HG03432 (cell line): ENCODE measurements at regions not wholly inside any gene's neighbourhood (a gene's known extent, or its start where the extent isn't known, plus 50 kb on each side); places are given as distances from the start of the nearest gene placed in this dataset.

Experiments used
- ATAC-seq: cut with Tn5 transposase; IDR thresholded peaks from one replicate; pipeline ENCODE4 v1.9.1; 2021; ENCODE audit warnings: mild to moderate bottlenecking, moderate library complexity; ENCODE audit not compliant: unreplicated experiment

GRCh38 chr5:124590686-124591085, 155.8 kb downstream of the ZNF608 start:
- ATAC-seq: no peak

GRCh38 chr5:124587280-124587679, 159.2 kb downstream of the ZNF608 start:
- no peak for ATAC-seq

DNA sequence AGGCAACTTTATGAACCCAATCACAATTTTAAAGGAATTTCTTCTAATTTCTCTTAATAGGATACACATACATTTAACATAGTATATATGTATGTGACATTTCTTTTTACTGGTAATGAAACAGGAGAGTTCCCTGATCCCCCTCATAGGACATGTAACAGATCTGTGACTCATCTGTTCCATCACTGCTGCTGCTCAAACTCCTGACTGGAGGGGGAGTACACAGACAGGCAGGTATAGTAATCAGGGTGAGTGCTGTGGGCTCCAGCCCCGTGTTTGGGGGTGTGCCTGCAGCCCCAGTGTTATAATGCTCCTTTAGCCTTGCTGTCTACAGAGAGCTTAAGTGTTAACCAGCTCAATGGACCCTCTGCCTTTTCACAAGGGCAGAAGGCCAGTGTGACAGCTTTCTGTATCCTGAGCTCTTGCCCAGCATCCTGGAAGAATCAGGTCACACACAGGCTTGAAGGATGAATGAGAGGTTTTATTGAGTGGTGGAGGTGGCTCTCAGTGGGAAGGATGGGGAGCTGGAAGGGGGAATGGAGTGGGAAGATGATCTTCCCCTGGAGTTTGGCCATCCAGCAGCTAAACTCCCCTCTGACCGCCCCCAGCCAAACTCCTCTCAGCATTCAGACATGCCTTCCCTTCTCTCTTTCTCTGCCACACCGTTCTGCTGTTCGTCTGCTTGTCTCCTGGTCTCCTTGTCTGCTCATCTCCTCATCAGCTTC, 161.3 kb downstream of the ZNF608 start:
- peak; percentile 13 for ATAC-seq

GRCh38 chr5:124583469-124584350, 162.7 kb downstream of the ZNF608 start:
- ATAC-seq: peak; percentile 98

DNA sequence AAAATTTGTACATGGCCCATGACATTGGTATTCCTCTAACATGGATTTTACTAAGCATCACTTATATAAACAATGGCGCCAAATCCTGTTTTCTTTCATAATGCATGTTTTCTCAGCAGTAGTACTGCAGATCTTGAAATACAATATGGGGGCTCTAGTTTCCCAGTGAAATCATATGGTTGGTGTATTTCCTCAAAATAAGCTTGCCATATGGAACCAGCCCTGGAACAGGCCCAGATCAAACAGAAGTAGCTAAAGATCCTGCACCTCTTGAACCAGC, 163.9 kb downstream of the ZNF608 start:
- ATAC-seq: no peak

- no peak for ATAC-seq
Observed at GRCh38 chr5:124581738-124582560, 164.5 kb downstream of the ZNF608 start.

- no peak for ATAC-seq
Observed at GRCh38 chr5:124580925-124581737, 165.3 kb downstream of the ZNF608 start.

DNA sequence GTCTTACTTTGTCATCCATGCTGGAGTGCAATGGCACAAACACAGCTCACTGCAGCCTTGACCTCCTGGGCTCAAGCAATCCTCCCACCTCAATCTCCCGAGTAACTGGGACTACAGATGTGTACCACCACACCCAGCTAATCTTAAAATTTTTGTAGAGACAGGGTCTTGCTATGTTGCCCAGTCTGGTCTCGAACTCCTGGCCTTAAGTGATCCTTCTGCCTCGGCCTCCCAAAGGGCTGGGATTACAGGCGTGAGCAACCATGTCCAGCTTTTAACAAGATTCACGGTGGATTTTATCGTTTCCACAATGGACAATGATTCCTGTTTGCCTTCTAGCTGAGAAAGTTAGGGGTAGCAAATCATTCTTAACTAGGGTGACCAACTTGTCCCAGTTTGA, 165.9 kb downstream of the ZNF608 start:
- ATAC-seq: no peak

GRCh38 chr5:124576848-124577409, 169.5 kb downstream of the ZNF608 start:
- peak; percentile 93 for ATAC-seq

DNA sequence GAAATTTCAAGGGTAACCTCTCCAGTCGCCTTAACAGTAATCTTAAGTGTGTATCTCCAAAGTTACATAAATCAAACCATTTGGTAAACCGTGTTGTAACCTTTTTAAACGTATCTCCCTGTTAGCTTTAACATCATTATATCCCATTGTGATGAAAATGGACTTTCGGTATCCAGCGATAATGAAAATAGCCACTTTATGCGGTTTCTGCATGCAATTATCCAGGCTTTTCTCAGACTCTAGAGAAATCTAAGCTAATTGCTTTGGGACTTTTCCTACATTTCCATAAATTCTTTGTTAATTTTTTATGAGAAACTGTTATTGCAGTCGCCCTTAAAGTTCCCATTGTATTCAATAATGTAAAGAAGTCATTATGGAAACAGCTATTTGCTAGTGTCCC, 170.7 kb downstream of the ZNF608 start:
- no peak for ATAC-seq

GRCh38 chr5:124574521-124575436, 171.7 kb downstream of the ZNF608 start:
- no peak for ATAC-seq

GRCh38 chr5:124572971-124573370, 173.5 kb downstream of the ZNF608 start:
- no peak for ATAC-seq

- ATAC-seq: no peak
Observed at GRCh38 chr5:124570285-124571035, 176.0 kb downstream of the ZNF608 start.

DNA sequence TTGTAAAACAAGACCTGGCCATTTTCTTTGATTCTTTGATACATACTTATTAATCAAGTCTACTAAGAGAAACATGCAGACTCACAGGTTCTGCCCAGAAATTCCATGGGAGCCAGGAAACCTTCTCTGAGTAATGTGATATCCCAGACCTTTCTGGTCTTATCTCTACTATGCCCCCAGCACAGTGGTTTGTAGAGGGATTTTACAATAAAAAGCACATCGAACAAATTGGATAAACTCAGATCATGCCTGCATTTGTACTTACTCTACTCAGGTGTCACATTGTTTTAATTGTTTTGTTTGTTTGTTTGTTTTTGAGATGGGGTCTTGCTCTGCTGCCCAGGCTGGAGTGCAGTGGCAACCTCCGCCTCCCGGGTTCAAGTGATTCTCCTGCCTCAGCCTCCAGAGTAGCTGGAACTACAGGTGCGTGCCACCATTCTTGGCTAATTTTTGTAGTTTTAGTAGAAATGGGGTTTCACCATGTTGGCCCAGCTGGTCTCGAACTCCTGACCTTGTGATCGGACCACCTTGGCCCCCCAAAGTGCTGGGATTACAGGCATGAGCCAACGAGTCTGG, 179.5 kb downstream of the ZNF608 start:
- no peak for ATAC-seq

GRCh38 chr5:124561451-124561850, 185.0 kb downstream of the ZNF608 start:
- ATAC-seq: no peak

DNA sequence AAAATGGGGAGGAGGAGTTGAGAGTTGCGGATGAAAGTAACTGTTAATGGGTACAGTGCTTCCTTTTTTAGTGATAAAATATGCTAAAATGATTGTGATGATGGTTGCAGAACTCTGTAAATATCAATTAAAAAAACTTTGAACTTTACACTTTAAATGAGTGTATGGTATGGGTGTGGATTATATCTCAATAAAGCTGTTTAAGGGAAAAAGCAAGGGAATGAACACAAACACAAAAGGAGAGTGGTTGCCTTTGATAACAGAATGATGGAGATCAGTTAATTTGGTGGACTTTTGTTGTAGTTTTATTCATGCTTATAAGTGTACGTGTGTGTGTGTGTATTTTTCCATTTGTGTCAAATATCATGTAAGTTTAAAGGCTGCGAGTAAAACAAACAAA, 186.1 kb downstream of the ZNF608 start:
- ATAC-seq: no peak

DNA sequence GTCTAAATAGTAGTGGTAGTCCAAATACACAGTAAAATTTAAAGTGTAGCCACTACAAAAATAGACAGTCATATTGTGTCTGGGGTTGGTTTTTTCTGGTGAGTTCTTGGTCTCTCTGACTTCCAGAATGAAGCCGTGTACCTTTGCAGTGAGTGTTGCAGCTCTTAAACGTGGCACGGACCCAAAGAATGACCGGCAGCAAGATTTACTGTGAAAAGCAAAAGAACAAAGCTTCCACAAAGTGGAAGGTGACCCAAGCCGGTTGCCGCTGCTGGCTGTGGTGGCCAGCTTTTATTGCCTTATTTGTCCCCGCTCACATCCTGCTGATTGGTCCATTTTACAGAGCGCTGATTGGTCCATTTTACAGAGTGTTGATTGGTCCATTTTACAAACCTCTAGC, 188.7 kb downstream of the ZNF608 start:
- no peak for ATAC-seq
